GM19023 (cell line): ENCODE measurements at regions not wholly inside any gene's neighbourhood (a gene's known extent, or its start where the extent isn't known, plus 50 kb on each side); places are given as distances from the start of the nearest gene placed in this dataset.

Experiments
- ATAC-seq: cut with Tn5 transposase; IDR thresholded peaks from one replicate; pipeline ENCODE4 v1.9.1; 2021; ENCODE audit warnings: mild to moderate bottlenecking, moderate library complexity; ENCODE audit not compliant: unreplicated experiment

DNA sequence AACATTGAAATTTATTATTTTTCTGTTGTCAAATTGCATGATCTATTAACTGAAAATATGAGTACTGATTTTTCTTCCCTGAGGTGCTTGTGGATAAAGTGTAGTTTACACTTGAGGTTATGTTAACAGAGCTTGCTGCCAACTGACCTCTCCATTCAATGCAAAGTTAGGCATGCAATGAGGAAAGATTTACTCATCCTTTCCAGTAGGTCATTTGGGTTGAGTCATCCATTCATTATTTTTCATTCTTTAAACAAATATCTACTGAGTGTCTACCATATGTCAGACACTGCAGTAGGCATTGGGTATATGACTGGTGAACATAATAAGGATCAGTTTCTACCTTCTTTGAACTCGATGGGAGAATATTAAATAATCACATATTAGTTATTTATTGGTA is 604.1 kb downstream of the EDEM1 start:
- no peak for ATAC-seq

GRCh38 chr3:5796541-5796940 is 609.0 kb downstream of the EDEM1 start:
- no peak for ATAC-seq

- ATAC-seq = no peak
Observed at GRCh38 chr3:5798809-5799208, 611.3 kb downstream of the EDEM1 start.

- no peak for ATAC-seq
Observed at GRCh38 chr3:5799398-5799797, 611.9 kb downstream of the EDEM1 start.

- ATAC-seq = no peak
Observed at GRCh38 chr3:5800965-5801364, 613.5 kb downstream of the EDEM1 start.

DNA sequence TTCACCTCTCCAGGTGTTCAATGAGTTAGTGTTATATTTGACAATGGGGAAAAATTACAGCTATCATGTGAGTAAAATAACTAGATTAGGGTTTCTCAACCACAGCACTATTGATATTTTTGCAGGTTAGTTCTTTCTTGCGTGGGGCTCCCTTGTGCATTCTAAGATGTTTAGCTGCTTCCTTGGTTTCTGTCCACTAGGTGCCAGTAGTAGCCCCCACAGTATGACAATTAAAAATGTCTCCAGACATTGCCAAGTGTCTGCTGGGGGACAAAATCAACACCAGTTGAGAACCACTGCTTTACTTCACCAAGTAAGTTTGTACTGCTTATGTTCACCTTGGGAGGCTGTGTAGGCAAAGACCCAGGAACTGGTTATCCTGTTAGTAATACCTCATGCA is 618.7 kb downstream of the EDEM1 start:
- ATAC-seq = no peak

- ATAC-seq = no peak
Observed at GRCh38 chr3:5809586-5810246, 622.2 kb downstream of the EDEM1 start.

- no peak for ATAC-seq
Observed at GRCh38 chr3:5811016-5811415, 623.5 kb downstream of the EDEM1 start.

DNA sequence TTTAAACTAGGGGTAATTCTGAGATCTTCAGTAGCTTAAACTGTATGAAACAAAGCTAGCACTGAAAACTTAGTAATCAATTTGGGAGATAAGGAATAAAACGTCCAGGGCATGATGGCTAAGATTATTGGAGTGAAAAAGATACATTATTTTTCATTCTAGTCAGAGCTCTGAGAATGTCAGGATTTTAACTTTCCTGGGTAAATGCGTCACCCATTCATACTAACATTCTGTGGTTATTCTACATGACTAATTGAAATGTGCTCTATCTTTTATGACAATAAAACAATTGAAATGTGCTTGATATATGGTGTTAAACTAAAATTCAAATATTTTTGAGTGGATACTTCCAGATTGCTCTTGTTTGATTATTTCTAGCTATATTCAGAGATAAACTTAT is 626.0 kb downstream of the EDEM1 start:
- ATAC-seq = no peak

GRCh38 chr3:5822843-5823242 is 635.3 kb downstream of the EDEM1 start:
- no peak for ATAC-seq

DNA sequence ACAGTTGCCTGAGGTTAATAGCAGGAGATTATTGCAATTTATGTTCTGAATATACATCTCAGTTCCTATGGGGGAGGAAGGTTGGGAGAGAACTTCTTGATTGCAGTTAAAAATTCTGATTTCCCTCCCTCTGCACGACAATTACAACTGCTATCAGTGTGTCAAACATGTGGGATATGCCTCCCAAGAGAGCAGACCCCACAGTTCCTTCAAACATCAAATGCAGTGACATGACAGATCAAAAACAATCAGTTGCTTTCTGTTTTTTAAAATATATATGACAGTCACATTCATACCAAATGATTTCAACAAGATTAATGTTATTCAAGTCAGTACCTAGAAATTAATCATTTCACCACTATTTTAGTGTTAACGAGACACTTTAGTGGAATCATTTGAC is 639.0 kb downstream of the EDEM1 start:
- ATAC-seq = no peak

DNA sequence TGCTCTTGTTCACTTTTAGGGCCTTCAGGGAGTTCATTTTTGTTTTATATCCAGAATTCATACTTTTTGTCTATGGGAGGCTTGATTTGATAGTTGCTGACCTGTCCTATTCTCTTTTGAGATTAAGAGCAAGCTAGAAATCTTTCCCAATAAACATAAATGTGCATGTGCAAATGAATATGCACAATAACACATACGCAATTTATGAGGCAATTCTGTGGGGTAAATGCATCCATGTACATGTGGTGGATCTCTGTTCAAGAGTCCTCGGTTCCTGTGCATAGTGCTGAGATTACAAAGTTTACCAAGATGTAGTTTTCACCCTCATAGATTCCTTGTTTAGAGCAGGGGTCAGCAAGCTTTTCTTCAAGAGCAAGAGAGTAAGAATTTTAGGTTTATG is 640.7 kb downstream of the EDEM1 start:
- ATAC-seq = no peak

DNA sequence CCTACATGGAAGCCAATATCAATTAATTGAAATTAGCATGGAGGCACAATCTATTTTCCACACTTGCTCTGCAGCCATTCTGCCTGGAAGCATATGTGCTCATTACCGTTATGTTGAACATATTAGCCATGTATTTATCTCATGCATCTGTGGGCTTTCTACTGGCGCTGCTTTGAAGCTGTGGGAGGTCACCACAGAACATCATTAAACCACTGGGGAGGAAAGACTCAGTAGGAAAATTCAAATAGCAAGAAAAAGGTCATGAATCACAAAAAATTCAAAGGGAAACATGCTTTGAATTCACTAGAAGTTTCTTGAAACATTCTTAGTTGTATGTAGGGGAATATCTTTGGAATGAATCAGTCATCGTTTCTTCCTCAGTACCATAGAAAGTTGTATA is 652.5 kb downstream of the EDEM1 start:
- no peak for ATAC-seq

- ATAC-seq = no peak
Observed at GRCh38 chr3:5841599-5841998, 654.1 kb downstream of the EDEM1 start.

GRCh38 chr3:5846261-5846660 is 658.8 kb downstream of the EDEM1 start:
- no peak for ATAC-seq

- no peak for ATAC-seq
Observed at GRCh38 chr3:5861151-5861550, 673.6 kb downstream of the EDEM1 start.

DNA sequence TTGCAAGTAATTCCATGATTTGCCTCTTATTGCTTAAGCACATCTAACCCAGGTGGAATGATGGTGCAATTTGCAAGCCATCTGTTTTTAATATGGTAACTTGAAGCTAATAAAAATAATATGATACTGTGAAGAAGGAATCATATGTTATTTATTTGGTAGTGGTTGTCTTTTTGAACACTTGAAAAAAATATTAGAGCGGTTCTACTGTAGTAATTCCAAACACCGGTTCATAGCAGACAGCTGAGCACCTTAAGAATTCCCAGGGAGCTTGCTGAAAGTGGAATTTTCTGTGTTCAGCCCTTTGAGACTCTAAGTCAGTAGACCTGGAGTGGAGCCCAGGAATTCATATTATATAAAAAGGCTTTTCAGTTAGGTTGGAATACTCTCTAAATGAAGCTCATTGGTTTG is 687.4 kb downstream of the EDEM1 start:
- ATAC-seq = no peak

DNA sequence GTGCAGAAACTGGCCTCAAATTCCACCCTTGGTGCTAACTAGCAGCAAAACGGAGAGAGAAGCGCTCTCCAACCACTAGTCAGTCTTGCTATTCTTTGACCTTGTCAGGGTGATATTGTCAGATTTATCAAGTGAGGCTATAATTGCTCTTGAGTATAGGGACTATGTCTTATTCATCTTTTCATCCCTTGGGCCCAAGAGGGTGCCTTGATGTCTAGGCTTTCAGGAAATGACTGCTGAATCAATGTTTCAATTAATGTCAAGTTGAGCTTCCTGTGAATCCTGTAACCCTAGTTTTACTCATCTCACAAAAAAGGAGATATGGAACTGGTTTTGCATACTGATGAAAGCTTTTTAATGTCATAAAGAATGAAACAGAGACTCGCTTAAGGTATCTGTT is 701.3 kb downstream of the EDEM1 start:
- no peak for ATAC-seq

DNA sequence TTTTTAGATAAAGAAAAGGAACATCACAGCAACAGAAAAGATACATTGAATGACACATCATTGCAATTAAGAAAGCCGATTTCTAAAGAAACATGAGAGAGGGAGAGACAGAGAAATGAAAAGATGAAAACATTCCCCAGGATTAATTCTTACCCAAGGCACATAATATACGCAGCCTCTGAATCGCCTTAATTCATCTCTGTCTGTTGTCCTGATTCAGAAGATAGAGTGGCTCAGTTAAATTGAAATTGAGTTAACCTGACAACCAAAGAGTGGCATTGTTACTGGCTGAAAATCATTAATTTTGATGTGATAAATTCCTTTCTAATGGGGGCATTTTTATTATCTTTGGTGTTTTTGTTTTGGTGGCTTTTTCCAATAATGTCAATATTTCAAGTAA is 701.9 kb downstream of the EDEM1 start:
- no peak for ATAC-seq

DNA sequence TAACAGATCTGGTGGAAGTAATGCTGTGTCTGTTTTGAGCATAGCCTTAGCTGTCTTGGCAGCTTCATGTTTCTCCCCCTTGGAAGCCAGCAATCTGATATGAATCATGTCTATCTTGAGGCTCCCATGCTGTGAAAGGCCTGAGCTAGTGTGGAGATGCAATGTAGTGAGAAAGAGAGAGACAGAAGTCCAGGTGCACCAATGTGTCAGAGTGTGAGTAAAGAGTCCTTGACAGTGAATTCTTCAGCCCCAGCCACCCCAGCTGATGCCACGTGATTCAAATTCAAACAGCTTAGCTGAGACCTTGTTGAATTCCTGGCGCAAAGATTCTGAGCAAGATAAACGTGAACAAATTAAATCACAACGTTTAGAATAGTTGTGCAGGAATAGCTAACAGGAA is 704.2 kb downstream of the EDEM1 start:
- ATAC-seq = no peak

- no peak for ATAC-seq
Observed at GRCh38 chr3:5898106-5898505, 710.6 kb downstream of the EDEM1 start.

- no peak for ATAC-seq
Observed at GRCh38 chr3:5899014-5899761, 711.7 kb downstream of the EDEM1 start.

DNA sequence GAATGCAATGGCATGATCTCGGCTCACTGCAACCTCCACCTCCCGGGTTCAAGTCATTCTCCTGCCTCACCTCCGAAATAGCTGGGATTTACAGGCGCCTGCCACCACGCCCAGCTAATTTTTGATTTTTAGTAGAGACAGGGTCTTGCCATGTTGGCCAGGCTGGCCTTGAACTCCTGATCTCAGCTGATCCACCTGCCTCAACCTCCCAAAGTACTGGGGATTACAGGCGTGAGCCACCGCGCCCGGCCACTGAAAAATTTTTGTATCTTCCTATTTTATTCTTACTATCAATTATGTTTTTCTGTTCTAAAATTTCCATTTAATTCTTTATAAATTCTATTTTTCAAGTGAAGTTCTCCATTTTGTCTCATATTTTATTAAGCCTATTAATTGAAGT is 730.4 kb downstream of the EDEM1 start:
- ATAC-seq = no peak
